H9 (cell line): ENCODE measurements at regions not wholly inside any gene's neighbourhood (a gene's known extent, or its start where the extent isn't known, plus 50 kb on each side); places are given as distances from the start of the nearest gene placed in this dataset.

Experiments used
- DNase-seq: peaks from one replicate; pipeline ENCODE4 v3.0.0-alpha.2; 2017
- H2AFZ ChIP-seq: one replicate; pipeline ENCODE4 v1.6.1; 2013; ENCODE audit warnings: mild to moderate bottlenecking, low read length, control low read depth, moderate library complexity
- H2AK5ac ChIP-seq: 2 replicates; pipeline ENCODE4 v1.6.1; 2013; ENCODE audit warnings: low read length, control low read depth, mixed read lengths; ENCODE audit not compliant: insufficient read length
- H2BK120ac ChIP-seq: one replicate; pipeline ENCODE4 v1.6.1; 2013; ENCODE audit warnings: low read depth, mild to moderate bottlenecking, low read length, control low read depth, inconsistent platforms; ENCODE audit not compliant: poor library complexity, severe bottlenecking
- H2BK12ac ChIP-seq: 2 replicates; pipeline ENCODE4 v1.6.1; 2013; ENCODE audit warnings: low read length, control low read depth, mixed read lengths, low read depth; ENCODE audit not compliant: insufficient read length
- H2BK15ac ChIP-seq: 2 replicates; pipeline ENCODE4 v1.6.1; 2013; ENCODE audit warnings: low read depth, low read length, control low read depth
- H2BK20ac ChIP-seq: one replicate; pipeline ENCODE4 v1.6.1; 2013; ENCODE audit warnings: low read depth, mild to moderate bottlenecking, low read length, control low read depth, inconsistent platforms; ENCODE audit not compliant: poor library complexity, severe bottlenecking
- H2BK5ac ChIP-seq: 2 replicates; pipeline ENCODE4 v1.6.1; 2013; ENCODE audit warnings: low read length, control low read depth, mixed read lengths; ENCODE audit not compliant: insufficient read length
- H3K14ac ChIP-seq: 2 replicates; pipeline ENCODE4 v1.6.1; 2013; ENCODE audit warnings: low read length, control low read depth; ENCODE audit not compliant: insufficient read depth
- H3K18ac ChIP-seq: 2 replicates; pipeline ENCODE4 v1.6.1; 2013; ENCODE audit warnings: low read depth, mild to moderate bottlenecking, mixed read lengths, low read length, control low read depth; ENCODE audit not compliant: insufficient read length
- H3K23ac ChIP-seq: 2 replicates; pipeline ENCODE4 v1.6.1; 2013; ENCODE audit warnings: low read length, control low read depth, mixed read lengths, low read depth; ENCODE audit not compliant: insufficient read length
- H3K23me2 ChIP-seq: 2 replicates; pipeline ENCODE4 v1.6.1; 2013; ENCODE audit warnings: low read depth, mild to moderate bottlenecking, mixed read lengths, low read length, control low read depth; ENCODE audit not compliant: insufficient read length, poor library complexity, severe bottlenecking
- H3K27ac ChIP-seq: 2 replicates; pipeline ENCODE4 v1.5.1; 2013; ENCODE audit warnings: low read length, control low read depth, mixed read lengths, low read depth; ENCODE audit not compliant: insufficient read length
- H3K27me3 ChIP-seq: 2 replicates; pipeline ENCODE4 v1.6.1; 2013; ENCODE audit warnings: low read length, control low read depth, inconsistent platforms; ENCODE audit not compliant: insufficient read depth
- H3K4ac ChIP-seq: 2 replicates; pipeline ENCODE4 v1.6.1; 2013; ENCODE audit warnings: low read depth, mild to moderate bottlenecking, control low read depth, inconsistent platforms, low read length, moderate library complexity
- H3K4me1 ChIP-seq: 2 replicates; pipeline ENCODE4 v1.6.1; 2013; ENCODE audit warnings: low read length, control low read depth, inconsistent platforms; ENCODE audit not compliant: insufficient read depth
- H3K4me2 ChIP-seq: 2 replicates; pipeline ENCODE4 v1.6.1; 2013; ENCODE audit warnings: low read length, control low read depth, mixed read lengths; ENCODE audit not compliant: insufficient read length, insufficient read depth
- H3K56ac ChIP-seq: 2 replicates; pipeline ENCODE4 v1.6.1; 2013; ENCODE audit warnings: low read depth, mild to moderate bottlenecking, mixed read lengths, low read length, control low read depth; ENCODE audit not compliant: insufficient read length
- H3K79me1 ChIP-seq: 2 replicates; pipeline ENCODE4 v1.6.1; 2013; ENCODE audit warnings: low read depth, mild to moderate bottlenecking, moderate library complexity, low read length, control low read depth, inconsistent platforms; ENCODE audit not compliant: insufficient read depth, poor library complexity, severe bottlenecking
- H3K79me2 ChIP-seq: 2 replicates; pipeline ENCODE4 v1.6.1; 2013; ENCODE audit warnings: low read length, control low read depth, inconsistent platforms; ENCODE audit not compliant: insufficient read depth
- H3K9ac ChIP-seq: 2 replicates; pipeline ENCODE4 v1.6.1; 2013; ENCODE audit warnings: low read length, control low read depth, mixed read lengths; ENCODE audit not compliant: insufficient read length; ENCODE audit errors: extremely low read depth
- H3K9me3 ChIP-seq: one replicate; pipeline ENCODE4 v1.6.1; 2013; ENCODE audit warnings: low read depth, low read length, inconsistent platforms; ENCODE audit not compliant: control insufficient read depth
- H3T11ph ChIP-seq: one replicate; pipeline ENCODE4 v1.6.1; 2013; ENCODE audit warnings: mild to moderate bottlenecking, low read length, control low read depth, inconsistent platforms
- H4K20me1 ChIP-seq: one replicate; pipeline ENCODE4 v1.6.1; 2013; ENCODE audit not compliant: control insufficient read depth, insufficient read length, insufficient read depth
- H4K5ac ChIP-seq: 2 replicates; pipeline ENCODE4 v1.6.1; 2013; ENCODE audit warnings: low read depth, mild to moderate bottlenecking, mixed read lengths, low read length, control low read depth; ENCODE audit not compliant: insufficient read length
- H4K8ac ChIP-seq: replicated peaks from 2 replicates; pipeline ENCODE4 v1.6.1; 2013; ENCODE audit warnings: low read length, control low read depth, mixed read lengths, low read depth; ENCODE audit not compliant: insufficient read length
- H4K91ac ChIP-seq: 2 replicates; pipeline ENCODE4 v1.6.1; 2013; ENCODE audit warnings: low read depth, mild to moderate bottlenecking, moderate library complexity, mixed read lengths, low read length, control low read depth; ENCODE audit not compliant: insufficient read length
- H3K27ac Mint-ChIP-seq, 3 experiments: 2 replicates in 2 of 3; 3 replicates in 1 of 3; pipeline ENCODE4 v1.8.0; 2020 to 2021; ENCODE audit warnings: mixed read lengths in 3 of 3, mild to moderate bottlenecking in 1 of 3, moderate library complexity in 1 of 3
- H3K27me3 Mint-ChIP-seq: 2 replicates; pipeline ENCODE4 v1.8.0; 2021; ENCODE audit warnings: low read depth, mild to moderate bottlenecking, moderate library complexity, mixed read lengths
- H3K36me3 Mint-ChIP-seq, 3 experiments: 2 replicates in 2 of 3; 3 replicates in 1 of 3; pipeline ENCODE4 v1.8.0; 2020 to 2021; ENCODE audit warnings: low read depth in 3 of 3, mixed read lengths in 3 of 3; ENCODE audit not compliant: insufficient read depth in 1 of 3
- H3K4me1 Mint-ChIP-seq, 2 experiments: 2 replicates each; pipeline ENCODE4 v1.8.0; 2020; ENCODE audit warnings: mixed read lengths in 2 of 2
- H3K4me3 Mint-ChIP-seq, 2 experiments: 2 replicates in 1 of 2; 3 replicates in 1 of 2; pipeline ENCODE4 v1.8.0; 2020 to 2021; ENCODE audit warnings: mild to moderate bottlenecking in 2 of 2, mixed read lengths in 2 of 2, moderate library complexity in 1 of 2
- H3K9me3 Mint-ChIP-seq, 2 experiments: 2 replicates in 1 of 2; 3 replicates in 1 of 2; pipeline ENCODE4 v1.8.0; 2020; ENCODE audit warnings: mild to moderate bottlenecking in 2 of 2, mixed read lengths in 2 of 2, moderate library complexity in 1 of 2
- CTCF ChIP-seq: fragments of 200-600 bp; sonication (generic); conservative IDR thresholded peaks from 3 replicates; pipeline ENCODE4 v1.8.0; 2021; ENCODE audit warnings: antibody characterized with exemption, mild to moderate bottlenecking
- WGBS: extraction: QIAGEN DNeasy Blood & Tissue Kit; methylation state at CpG from one replicate; pipeline ENCODE4 v1.1.7; 2013; ENCODE audit warnings: missing lambda C conversion rate, low lambda C conversion rate, mixed read lengths; ENCODE audit not compliant: insufficient read length; ENCODE audit errors: extremely low coverage; 5-methylcytosine and 5-hydroxymethylcytosine counted together

GRCh38 chr6:74431873-74432580 is 736.0 kb downstream of the CD109 start:
- H2BK20ac ChIP-seq, result no peak overlapping the region
- H3K23ac ChIP-seq, result no peak overlapping the region
- H3K18ac ChIP-seq, result no peak overlapping the region
- WGBS, result no CpG with 5 or more reads among the region's 3 CpGs
- H3K4me3 Mint-ChIP-seq, result no peak overlapping the region
- H3K79me1 ChIP-seq, result no peaks in the 10 kb centered on the region
- H3K79me2 ChIP-seq, result no peaks in the 10 kb centered on the region
- H3K4me1 ChIP-seq, result no peaks in the 10 kb centered on the region
- H4K91ac ChIP-seq, result no peak overlapping the region
- H2BK15ac ChIP-seq, result no peak overlapping the region
- no peak overlapping the region for H2BK5ac ChIP-seq
- no peaks in the 10 kb centered on the region for H3K36me3 Mint-ChIP-seq
- H4K5ac ChIP-seq, result no peak overlapping the region
- H3K4me1 Mint-ChIP-seq, result no peaks in the 10 kb centered on the region
- no peaks in the 10 kb centered on the region for H3K23me2 ChIP-seq
- no peak overlapping the region for H3K4me2 ChIP-seq
- no peak overlapping the region for H3K4ac ChIP-seq
- no peaks in the 10 kb centered on the region for H3K27me3 ChIP-seq
- H4K8ac ChIP-seq, result no peak overlapping the region
- no peak for TF ChIP-seq CTCF
- no peak overlapping the region for H2AFZ ChIP-seq
- H3K27ac Mint-ChIP-seq, result no peak overlapping the region
- peaks cover 2% of the 10 kb centered on the region in 2 experiments; a peak in 3 of 5 replicates for H3K9me3 Mint-ChIP-seq
- H2BK12ac ChIP-seq, result no peak overlapping the region
- no peak for DNase-seq
- H2BK120ac ChIP-seq, result no peak overlapping the region
- H3K9me3 ChIP-seq, result no peaks in the 10 kb centered on the region
- no peak overlapping the region for H3T11ph ChIP-seq
- no peak overlapping the region for H3K9ac ChIP-seq
- no peak overlapping the region for H3K27ac ChIP-seq
- no peak overlapping the region for H3K14ac ChIP-seq
- no peak overlapping the region for H2AK5ac ChIP-seq
- peaks cover 3% of the 10 kb centered on the region for H3K27me3 Mint-ChIP-seq
- H3K56ac ChIP-seq, result no peak overlapping the region
- no peaks in the 10 kb centered on the region for H4K20me1 ChIP-seq
